GM12878 (cell line): ENCODE measurements at regions not wholly inside any gene's neighbourhood (a gene's known extent, or its start where the extent isn't known, plus 50 kb on each side); places are given as distances from the start of the nearest gene placed in this dataset.

Source experiments
- CBX3 ChIP-seq: fragments of 200-600 bp; sonication (generic); IDR thresholded peaks from 2 replicates; pipeline ENCODE4 v1.6.1; 2016; ENCODE audit warnings: low read depth, borderline replicate concordance
- POLR2AphosphoS5 ChIP-seq: IDR thresholded peaks from 2 replicates; pipeline ENCODE4 v1.6.1; 2011; ENCODE audit warnings: mild to moderate bottlenecking, low read length, inconsistent platforms
- SMC3 ChIP-seq: IDR thresholded peaks from 2 replicates; pipeline ENCODE4 v1.6.1; 2011; ENCODE audit warnings: low read length, improper control_type of control experiment, borderline replicate concordance
- TF ChIP-seq, protein P1 (sequence below), 3 experiments: IDR thresholded peaks in 2 of 3; conservative IDR thresholded peaks in 1 of 3; 2 replicates each; pipeline ENCODE4 v1.5.1; 2011; ENCODE audit warnings: low read depth in 3 of 3, low read length in 3 of 3, mild to moderate bottlenecking in 3 of 3, control low read depth in 2 of 3, moderate library complexity in 2 of 3, inconsistent platforms in 1 of 3, mixed read lengths in 1 of 3; ENCODE audit not compliant: control insufficient read depth in 2 of 3, insufficient read depth in 1 of 3; ENCODE audit errors: extremely low read depth in 1 of 3

DNA sequence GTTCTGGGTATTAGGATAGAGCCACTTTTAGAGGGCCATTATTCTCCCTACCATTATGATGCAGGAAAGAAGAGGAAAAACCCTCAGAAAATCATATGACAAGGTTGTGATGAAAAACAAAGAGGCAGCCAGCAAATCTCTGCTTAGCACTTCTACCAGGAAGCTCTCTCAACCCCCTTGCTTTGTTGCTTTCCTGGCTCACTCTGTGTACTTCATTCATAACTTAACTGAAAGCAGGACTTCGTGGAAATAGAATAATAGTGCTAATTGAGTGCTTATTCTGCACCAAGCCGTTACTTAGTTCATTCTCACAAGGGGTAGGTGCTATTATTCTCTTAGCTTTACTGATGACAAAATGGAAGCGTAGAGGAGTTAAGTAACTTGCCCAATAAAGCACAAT lies 354.1 kb downstream of the HRH4 start:
- TF ChIP-seq SMC3 (no peak), POLR2AphosphoS5 (no peak), CBX3 (no peak)
- TF ChIP-seq, protein P1, sequence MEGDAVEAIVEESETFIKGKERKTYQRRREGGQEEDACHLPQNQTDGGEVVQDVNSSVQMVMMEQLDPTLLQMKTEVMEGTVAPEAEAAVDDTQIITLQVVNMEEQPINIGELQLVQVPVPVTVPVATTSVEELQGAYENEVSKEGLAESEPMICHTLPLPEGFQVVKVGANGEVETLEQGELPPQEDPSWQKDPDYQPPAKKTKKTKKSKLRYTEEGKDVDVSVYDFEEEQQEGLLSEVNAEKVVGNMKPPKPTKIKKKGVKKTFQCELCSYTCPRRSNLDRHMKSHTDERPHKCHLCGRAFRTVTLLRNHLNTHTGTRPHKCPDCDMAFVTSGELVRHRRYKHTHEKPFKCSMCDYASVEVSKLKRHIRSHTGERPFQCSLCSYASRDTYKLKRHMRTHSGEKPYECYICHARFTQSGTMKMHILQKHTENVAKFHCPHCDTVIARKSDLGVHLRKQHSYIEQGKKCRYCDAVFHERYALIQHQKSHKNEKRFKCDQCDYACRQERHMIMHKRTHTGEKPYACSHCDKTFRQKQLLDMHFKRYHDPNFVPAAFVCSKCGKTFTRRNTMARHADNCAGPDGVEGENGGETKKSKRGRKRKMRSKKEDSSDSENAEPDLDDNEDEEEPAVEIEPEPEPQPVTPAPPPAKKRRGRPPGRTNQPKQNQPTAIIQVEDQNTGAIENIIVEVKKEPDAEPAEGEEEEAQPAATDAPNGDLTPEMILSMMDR (IDR thresholded peaks at IDR 0.05 in 2 of 3, conservative IDR thresholded peaks at IDR 0.05 in 1 of 3; ENCODE audit: control insufficient read depth in 2 of 3, extremely low read depth in 1 of 3, insufficient read depth in 1 of 3, low read depth in 3 of 3, low read length in 3 of 3), result no peak
